HL-60 (cell line): ENCODE measurements at regions not wholly inside any gene's neighbourhood (a gene's known extent, or its start where the extent isn't known, plus 50 kb on each side); places are given as distances from the start of the nearest gene placed in this dataset.

Experiments used
- DNase-seq, 2 experiments: peaks; one replicate each; pipeline ENCODE4 v3.0.0-alpha.2; 2010 to 2020; ENCODE audit warnings: low read depth in 1 of 2, low spot score in 1 of 2
- H3K27ac ChIP-seq: fragments of 250-450 bp; sonication (Bioruptor Pico); replicated peaks from 2 replicates; pipeline ENCODE4 v1.5.1; 2020; ENCODE audit warnings: mild to moderate bottlenecking, moderate library complexity
- H3K27me3 ChIP-seq: fragments of 250-450 bp; sonication (Bioruptor Pico); 2 replicates; pipeline ENCODE4 v1.5.1; 2021; ENCODE audit warnings: mild to moderate bottlenecking, moderate library complexity; ENCODE audit not compliant: insufficient read depth, poor library complexity, severe bottlenecking
- H3K4me3 ChIP-seq: replicated peaks from 2 replicates; pipeline ENCODE4 v1.5.1; 2011; ENCODE audit warnings: mild to moderate bottlenecking, control low read depth, low read length; ENCODE audit not compliant: insufficient read depth
- GABPA ChIP-seq: IDR thresholded peaks from 2 replicates; pipeline ENCODE4 v1.6.1; 2012; ENCODE audit warnings: low read depth
- POLR2AphosphoS5 ChIP-seq: IDR thresholded peaks from 2 replicates; pipeline ENCODE4 v1.6.1; 2012; ENCODE audit warnings: low read depth
- SPI1 ChIP-seq: IDR thresholded peaks from 2 replicates; pipeline ENCODE4 v1.6.1; 2012; ENCODE audit warnings: low read depth, mild to moderate bottlenecking, borderline replicate concordance
- TF ChIP-seq, protein P1 (sequence below): IDR thresholded peaks from one replicate; pipeline ENCODE4 v1.5.1; 2011; ENCODE audit warnings: low read length, control low read depth, inconsistent platforms; ENCODE audit not compliant: insufficient read depth
- TF ChIP-seq, protein P2 (sequence below): IDR thresholded peaks from 2 replicates; pipeline ENCODE4 v1.6.1; 2012; ENCODE audit warnings: low read depth; ENCODE audit not compliant: insufficient replicate concordance

DNA sequence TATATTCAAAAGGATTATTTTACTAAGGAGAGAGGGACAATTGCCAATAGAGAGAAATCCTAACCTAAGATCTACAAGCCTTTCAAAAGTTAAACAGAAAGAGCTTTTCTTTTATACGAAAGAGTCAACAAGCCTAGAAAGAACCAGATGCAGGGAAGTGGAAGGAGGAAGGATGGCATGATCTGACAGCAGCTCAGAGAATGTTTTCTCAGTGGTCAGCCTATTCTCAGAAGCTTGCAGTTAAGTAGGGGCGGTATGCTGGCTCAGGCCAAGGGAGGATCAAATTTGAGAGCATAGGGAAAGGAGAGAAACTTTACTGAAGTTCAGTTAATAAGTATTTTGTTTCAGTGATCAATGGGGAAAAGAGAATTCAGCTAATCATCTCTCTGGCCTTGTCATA lies 88.0 kb upstream of the FTMT start:
- no peak overlapping the region for H3K27ac ChIP-seq

DNA sequence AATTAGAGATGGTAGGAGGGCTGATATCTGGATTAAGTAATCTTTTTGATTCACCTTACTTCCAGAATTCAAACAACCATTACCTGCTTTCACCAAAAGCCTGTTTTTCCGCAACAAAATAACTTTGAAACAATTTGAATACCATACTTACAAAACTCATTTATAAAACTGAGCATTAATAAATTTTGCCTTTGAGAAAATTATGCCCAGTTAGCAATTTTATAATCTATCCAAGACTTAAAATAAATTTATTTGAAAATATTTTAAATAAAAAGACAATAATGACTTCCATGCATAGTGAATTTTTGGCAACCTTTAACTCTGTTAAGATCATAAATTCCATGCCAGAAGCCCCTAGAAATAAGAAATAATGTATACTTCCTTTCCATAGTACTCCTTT lies 71.3 kb upstream of the FTMT start:
- TF ChIP-seq, protein P1, sequence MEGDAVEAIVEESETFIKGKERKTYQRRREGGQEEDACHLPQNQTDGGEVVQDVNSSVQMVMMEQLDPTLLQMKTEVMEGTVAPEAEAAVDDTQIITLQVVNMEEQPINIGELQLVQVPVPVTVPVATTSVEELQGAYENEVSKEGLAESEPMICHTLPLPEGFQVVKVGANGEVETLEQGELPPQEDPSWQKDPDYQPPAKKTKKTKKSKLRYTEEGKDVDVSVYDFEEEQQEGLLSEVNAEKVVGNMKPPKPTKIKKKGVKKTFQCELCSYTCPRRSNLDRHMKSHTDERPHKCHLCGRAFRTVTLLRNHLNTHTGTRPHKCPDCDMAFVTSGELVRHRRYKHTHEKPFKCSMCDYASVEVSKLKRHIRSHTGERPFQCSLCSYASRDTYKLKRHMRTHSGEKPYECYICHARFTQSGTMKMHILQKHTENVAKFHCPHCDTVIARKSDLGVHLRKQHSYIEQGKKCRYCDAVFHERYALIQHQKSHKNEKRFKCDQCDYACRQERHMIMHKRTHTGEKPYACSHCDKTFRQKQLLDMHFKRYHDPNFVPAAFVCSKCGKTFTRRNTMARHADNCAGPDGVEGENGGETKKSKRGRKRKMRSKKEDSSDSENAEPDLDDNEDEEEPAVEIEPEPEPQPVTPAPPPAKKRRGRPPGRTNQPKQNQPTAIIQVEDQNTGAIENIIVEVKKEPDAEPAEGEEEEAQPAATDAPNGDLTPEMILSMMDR, result no peak
- TF ChIP-seq GABPA, result no peak
- no peak for TF ChIP-seq SPI1
- TF ChIP-seq, protein P2, sequence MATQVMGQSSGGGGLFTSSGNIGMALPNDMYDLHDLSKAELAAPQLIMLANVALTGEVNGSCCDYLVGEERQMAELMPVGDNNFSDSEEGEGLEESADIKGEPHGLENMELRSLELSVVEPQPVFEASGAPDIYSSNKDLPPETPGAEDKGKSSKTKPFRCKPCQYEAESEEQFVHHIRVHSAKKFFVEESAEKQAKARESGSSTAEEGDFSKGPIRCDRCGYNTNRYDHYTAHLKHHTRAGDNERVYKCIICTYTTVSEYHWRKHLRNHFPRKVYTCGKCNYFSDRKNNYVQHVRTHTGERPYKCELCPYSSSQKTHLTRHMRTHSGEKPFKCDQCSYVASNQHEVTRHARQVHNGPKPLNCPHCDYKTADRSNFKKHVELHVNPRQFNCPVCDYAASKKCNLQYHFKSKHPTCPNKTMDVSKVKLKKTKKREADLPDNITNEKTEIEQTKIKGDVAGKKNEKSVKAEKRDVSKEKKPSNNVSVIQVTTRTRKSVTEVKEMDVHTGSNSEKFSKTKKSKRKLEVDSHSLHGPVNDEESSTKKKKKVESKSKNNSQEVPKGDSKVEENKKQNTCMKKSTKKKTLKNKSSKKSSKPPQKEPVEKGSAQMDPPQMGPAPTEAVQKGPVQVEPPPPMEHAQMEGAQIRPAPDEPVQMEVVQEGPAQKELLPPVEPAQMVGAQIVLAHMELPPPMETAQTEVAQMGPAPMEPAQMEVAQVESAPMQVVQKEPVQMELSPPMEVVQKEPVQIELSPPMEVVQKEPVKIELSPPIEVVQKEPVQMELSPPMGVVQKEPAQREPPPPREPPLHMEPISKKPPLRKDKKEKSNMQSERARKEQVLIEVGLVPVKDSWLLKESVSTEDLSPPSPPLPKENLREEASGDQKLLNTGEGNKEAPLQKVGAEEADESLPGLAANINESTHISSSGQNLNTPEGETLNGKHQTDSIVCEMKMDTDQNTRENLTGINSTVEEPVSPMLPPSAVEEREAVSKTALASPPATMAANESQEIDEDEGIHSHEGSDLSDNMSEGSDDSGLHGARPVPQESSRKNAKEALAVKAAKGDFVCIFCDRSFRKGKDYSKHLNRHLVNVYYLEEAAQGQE, result no peak
- TF ChIP-seq POLR2AphosphoS5, result no peak
- Histone ChIP-seq H3K4me3 (no peak overlapping the region), H3K27me3 (no peaks in the 10 kb centered on the region), H3K27ac (no peak overlapping the region)
- no peak for DNase-seq

More for the DNA sequence above, 88.0 kb upstream of the FTMT start:
- no peaks in the 10 kb centered on the region for H3K27me3 ChIP-seq
- no peak for TF ChIP-seq SPI1
- no peak for TF ChIP-seq POLR2AphosphoS5
- TF ChIP-seq, protein P2, result no peak
- no peak for TF ChIP-seq GABPA
- TF ChIP-seq, protein P1, result no peak
- no peak for DNase-seq
- no peak overlapping the region for H3K4me3 ChIP-seq

DNA sequence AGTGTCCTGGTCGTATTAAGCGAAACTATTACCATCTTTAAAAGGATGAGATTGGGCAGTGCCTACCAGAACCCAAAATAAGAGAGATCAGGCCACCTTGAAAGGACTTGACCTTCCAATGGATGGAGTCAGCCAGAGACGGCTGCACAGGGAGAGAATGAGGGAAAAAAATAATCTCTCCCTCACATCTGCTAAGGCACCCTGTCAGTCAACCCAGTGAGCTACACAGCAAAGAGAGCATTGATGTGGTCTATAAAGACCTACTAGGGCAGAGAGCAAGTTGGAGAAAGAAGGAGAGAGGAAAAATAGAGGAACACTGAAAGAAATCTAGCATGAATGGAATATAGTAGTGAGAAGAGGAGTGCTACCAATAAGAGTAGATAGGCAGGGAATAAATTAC lies 68.0 kb upstream of the FTMT start:
- H3K27me3 ChIP-seq, result no peaks in the 10 kb centered on the region
- no peak for DNase-seq
- H3K4me3 ChIP-seq, result no peak overlapping the region
- H3K27ac ChIP-seq, result no peak overlapping the region
- TF ChIP-seq SPI1 (no peak), GABPA (no peak), POLR2AphosphoS5 (no peak)
- TF ChIP-seq, protein P2, result no peak
- TF ChIP-seq, protein P1, result no peak
